Loucy (cell line): ENCODE measurements at regions not wholly inside any gene's neighbourhood (a gene's known extent, or its start where the extent isn't known, plus 50 kb on each side); places are given as distances from the start of the nearest gene placed in this dataset.

ENCODE experiments used
- H2AFZ ChIP-seq: fragments of 200-600 bp; sonication (generic); 2 replicates; pipeline ENCODE4 v1.6.0; 2016; ENCODE audit warnings: antibody characterized with exemption, mild to moderate bottlenecking, low read length, moderate library complexity
- H3F3A ChIP-seq: fragments of 200-600 bp; 2 replicates; pipeline ENCODE4 v1.6.0; 2016; ENCODE audit warnings: antibody characterized with exemption, low read depth, mild to moderate bottlenecking
- H3K27me3 ChIP-seq: fragments of 200-600 bp; sonication (generic); 2 replicates; pipeline ENCODE4 v1.6.1; 2014; ENCODE audit warnings: low read length, mild to moderate bottlenecking; ENCODE audit not compliant: insufficient read depth, poor library complexity, severe bottlenecking
- H3K36me3 ChIP-seq: fragments of 200-600 bp; sonication (generic); 2 replicates; pipeline ENCODE4 v1.6.1; 2016; ENCODE audit warnings: low read length; ENCODE audit not compliant: insufficient read depth
- H3K4me1 ChIP-seq: fragments of 200-600 bp; sonication (generic); 2 replicates; pipeline ENCODE4 v1.5.1; 2014; ENCODE audit warnings: low read length, mild to moderate bottlenecking; ENCODE audit not compliant: insufficient read depth, poor library complexity, severe bottlenecking
- H3K4me2 ChIP-seq: fragments of 200-600 bp; sonication (generic); 2 replicates; pipeline ENCODE4 v1.6.0; 2014; ENCODE audit warnings: antibody characterized with exemption, low read length, low read depth, mild to moderate bottlenecking; ENCODE audit not compliant: poor library complexity, severe bottlenecking
- H3K4me3 ChIP-seq: fragments of 200-600 bp; sonication (generic); 2 replicates; pipeline ENCODE4 v1.5.1; 2014; ENCODE audit warnings: low read length, mild to moderate bottlenecking, mixed read lengths; ENCODE audit not compliant: poor library complexity, severe bottlenecking
- H3K79me2 ChIP-seq: fragments of 200-600 bp; sonication (generic); 2 replicates; pipeline ENCODE4 v1.6.1; 2014; ENCODE audit warnings: low read length; ENCODE audit not compliant: insufficient read depth
- H3K9ac ChIP-seq: fragments of 200-600 bp; sonication (generic); 2 replicates; pipeline ENCODE4 v1.6.0; 2014; ENCODE audit warnings: mild to moderate bottlenecking, low read depth, low read length, moderate library complexity; ENCODE audit not compliant: poor library complexity, severe bottlenecking
- H3K9me2 ChIP-seq: fragments of 200-600 bp; sonication (generic); replicated peaks from 2 replicates; pipeline ENCODE4 v1.6.1; 2016; ENCODE audit warnings: low read depth, low read length, mixed read lengths
- H3K9me3 ChIP-seq: fragments of 200-600 bp; sonication (generic); 2 replicates; pipeline ENCODE4 v1.6.1; 2014; ENCODE audit warnings: mild to moderate bottlenecking, antibody characterized with exemption, low read length, low read depth; ENCODE audit not compliant: insufficient read depth
- H4K20me1 ChIP-seq: fragments of 200-600 bp; sonication (generic); 2 replicates; pipeline ENCODE4 v1.6.0; 2014; ENCODE audit warnings: antibody characterized with exemption, low read length, mild to moderate bottlenecking; ENCODE audit not compliant: insufficient read depth, poor library complexity, severe bottlenecking
- EZH2phosphoT487 ChIP-seq: fragments of 200-600 bp; IDR thresholded peaks from 2 replicates; pipeline ENCODE4 v1.6.1; 2018; ENCODE audit warnings: antibody characterized with exemption, mild to moderate bottlenecking, moderate library complexity, borderline replicate concordance
- TF ChIP-seq, protein P1 (sequence below): fragments of 200-600 bp; sonication (generic); conservative IDR thresholded peaks from 2 replicates; pipeline ENCODE4 v1.5.1; 2014; ENCODE audit warnings: mild to moderate bottlenecking, antibody characterized with exemption, low read length

DNA sequence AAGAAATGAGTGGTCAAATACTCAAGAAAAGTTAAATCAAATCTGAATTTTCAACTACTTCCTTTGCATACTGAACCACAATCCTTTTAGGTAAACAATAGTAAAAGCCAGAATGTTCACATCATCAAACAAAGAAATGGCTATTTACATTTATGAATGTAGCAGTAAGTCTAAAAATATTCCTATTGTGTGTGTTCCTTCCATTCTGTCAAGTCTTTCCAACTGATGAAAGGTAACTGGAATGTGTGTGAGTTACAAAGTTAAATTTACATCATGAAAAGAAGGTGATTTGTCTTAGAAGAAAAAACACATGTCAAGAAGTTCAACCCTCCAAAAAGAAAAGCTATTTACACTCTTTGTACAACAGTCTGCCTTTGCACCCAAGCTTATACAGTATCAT, 203.1 kb downstream of the SIPA1L2 start:
- Histone ChIP-seq H3K27me3 (no peaks in the 10 kb centered on the region), H4K20me1 (no peaks in the 10 kb centered on the region), H3K4me1 (peaks cover 4% of the 10 kb centered on the region), H3K9me3 (no peaks in the 10 kb centered on the region), H3K79me2 (no peaks in the 10 kb centered on the region), H3K4me3 (no peak overlapping the region), H2AFZ (no peak overlapping the region), H3K4me2 (no peak overlapping the region), H3K36me3 (peaks cover 31% of the 10 kb centered on the region; the same call in 1 of the 2 replicates), H3F3A (no peaks in the 10 kb centered on the region), H3K9me2 (no peaks in the 10 kb centered on the region), H3K9ac (no peak overlapping the region)
- TF ChIP-seq, protein P1, sequence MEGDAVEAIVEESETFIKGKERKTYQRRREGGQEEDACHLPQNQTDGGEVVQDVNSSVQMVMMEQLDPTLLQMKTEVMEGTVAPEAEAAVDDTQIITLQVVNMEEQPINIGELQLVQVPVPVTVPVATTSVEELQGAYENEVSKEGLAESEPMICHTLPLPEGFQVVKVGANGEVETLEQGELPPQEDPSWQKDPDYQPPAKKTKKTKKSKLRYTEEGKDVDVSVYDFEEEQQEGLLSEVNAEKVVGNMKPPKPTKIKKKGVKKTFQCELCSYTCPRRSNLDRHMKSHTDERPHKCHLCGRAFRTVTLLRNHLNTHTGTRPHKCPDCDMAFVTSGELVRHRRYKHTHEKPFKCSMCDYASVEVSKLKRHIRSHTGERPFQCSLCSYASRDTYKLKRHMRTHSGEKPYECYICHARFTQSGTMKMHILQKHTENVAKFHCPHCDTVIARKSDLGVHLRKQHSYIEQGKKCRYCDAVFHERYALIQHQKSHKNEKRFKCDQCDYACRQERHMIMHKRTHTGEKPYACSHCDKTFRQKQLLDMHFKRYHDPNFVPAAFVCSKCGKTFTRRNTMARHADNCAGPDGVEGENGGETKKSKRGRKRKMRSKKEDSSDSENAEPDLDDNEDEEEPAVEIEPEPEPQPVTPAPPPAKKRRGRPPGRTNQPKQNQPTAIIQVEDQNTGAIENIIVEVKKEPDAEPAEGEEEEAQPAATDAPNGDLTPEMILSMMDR = no peak
- no peak for TF ChIP-seq EZH2phosphoT487

DNA sequence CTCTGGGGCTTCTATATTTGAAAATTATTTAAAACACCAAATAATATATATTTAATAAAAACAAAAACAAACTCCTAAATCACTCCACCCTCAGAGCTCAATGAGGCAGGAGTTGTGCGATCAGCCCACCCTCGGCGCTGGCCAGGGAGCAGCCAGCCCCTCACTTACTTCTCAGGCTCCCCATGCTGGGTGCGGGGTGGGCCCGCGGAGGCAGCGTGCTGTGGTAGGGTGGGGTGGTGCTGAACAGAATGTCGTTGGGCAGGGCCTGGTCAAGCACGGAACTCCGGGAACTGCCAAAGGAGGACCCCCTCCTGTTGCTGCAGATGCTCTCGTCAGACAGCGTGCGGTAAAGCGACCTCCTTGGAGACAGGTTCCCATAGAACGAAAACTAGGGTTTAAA, 204.5 kb downstream of the SIPA1L2 start:
- TF ChIP-seq EZH2phosphoT487 = no peak
- TF ChIP-seq, protein P1 = no peak
- Histone ChIP-seq H3K79me2 (no peaks in the 10 kb centered on the region), H3K9ac (no peak overlapping the region), H3F3A (no peaks in the 10 kb centered on the region), H3K4me3 (no peak overlapping the region), H3K9me2 (no peaks in the 10 kb centered on the region), H4K20me1 (no peaks in the 10 kb centered on the region), H3K36me3 (peaks cover 31% of the 10 kb centered on the region; the same call in 1 of the 2 replicates), H3K4me2 (no peak overlapping the region), H3K4me1 (peaks cover 12% of the 10 kb centered on the region), H3K27me3 (no peaks in the 10 kb centered on the region), H2AFZ (no peak overlapping the region), H3K9me3 (no peaks in the 10 kb centered on the region)

DNA sequence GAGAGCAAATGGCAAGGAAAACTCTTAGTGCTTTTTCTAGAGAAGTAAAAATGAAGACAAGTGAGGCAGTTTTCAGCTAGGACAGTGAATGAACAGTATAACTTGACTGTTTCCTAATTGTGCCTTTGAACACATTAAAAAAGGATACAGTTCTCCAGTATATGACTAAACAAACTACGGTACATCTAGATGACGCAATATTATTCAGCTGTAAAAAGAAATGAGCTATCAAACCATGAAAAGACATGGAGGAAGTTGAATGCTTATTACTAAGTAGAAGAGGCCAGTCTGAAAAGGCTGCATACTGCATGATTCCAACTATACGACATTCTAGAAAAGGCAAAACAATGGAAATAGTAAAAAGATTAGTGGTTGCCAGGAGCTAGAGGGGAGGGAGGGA, 206.3 kb downstream of the SIPA1L2 start:
- Histone ChIP-seq H2AFZ (no peak overlapping the region), H4K20me1 (no peaks in the 10 kb centered on the region), H3K36me3 (peaks cover 39% of the 10 kb centered on the region; the same call in 1 of the 2 replicates), H3K27me3 (no peaks in the 10 kb centered on the region), H3K4me1 (peaks cover 12% of the 10 kb centered on the region), H3K9ac (no peak overlapping the region), H3K4me2 (no peak overlapping the region), H3F3A (no peaks in the 10 kb centered on the region), H3K79me2 (no peaks in the 10 kb centered on the region), H3K9me3 (no peaks in the 10 kb centered on the region), H3K4me3 (no peak overlapping the region), H3K9me2 (no peaks in the 10 kb centered on the region)
- TF ChIP-seq EZH2phosphoT487 = no peak
- TF ChIP-seq, protein P1 = no peak
